OCI-M1 (cell line): ENCODE measurements at regions not wholly inside any gene's neighbourhood (a gene's known extent, or its start where the extent isn't known, plus 50 kb on each side); places are given as distances from the start of the nearest gene placed in this dataset.

ENCODE experiments used
- DNase-seq: peaks from one replicate; lab custom pipeline; 2025; lab: John Stamatoyannopoulos, UW

GRCh38 chr5:108649106-108649505 is 98.6 kb upstream of the FER start:
- no peak for DNase-seq

- peak; percentile 85 for DNase-seq
Observed at GRCh38 chr5:108642170-108642906, 105.4 kb upstream of the FER start.

GRCh38 chr5:108641596-108641995 is 106.1 kb upstream of the FER start:
- no peak for DNase-seq

GRCh38 chr5:108639366-108639765 is 108.3 kb upstream of the FER start:
- no peak for DNase-seq

GRCh38 chr5:108638021-108638420 is 109.7 kb upstream of the FER start:
- no peak for DNase-seq

- DNase-seq: no peak
Observed at GRCh38 chr5:108637134-108637533, 110.6 kb upstream of the FER start.

GRCh38 chr5:108636135-108636853 is 111.4 kb upstream of the FER start:
- no peak for DNase-seq

- DNase-seq: no peak
Observed at GRCh38 chr5:108634617-108635288, 112.9 kb upstream of the FER start.

GRCh38 chr5:108634010-108634616 is 113.6 kb upstream of the FER start:
- no peak for DNase-seq

- no peak for DNase-seq
Observed at GRCh38 chr5:108629779-108630528, 117.7 kb upstream of the FER start.

- no peak for DNase-seq
Observed at GRCh38 chr5:108625654-108626053, 122.0 kb upstream of the FER start.

- no peak for DNase-seq
Observed at GRCh38 chr5:108623826-108624225, 123.9 kb upstream of the FER start.

GRCh38 chr5:108620516-108620915 is 127.2 kb upstream of the FER start:
- DNase-seq: peak; percentile 9

- DNase-seq: peak; percentile 95
Observed at GRCh38 chr5:108619815-108620214, 127.9 kb upstream of the FER start.

GRCh38 chr5:108617467-108618435 is 129.9 kb upstream of the FER start:
- peak; percentile 4 for DNase-seq

GRCh38 chr5:108615216-108615615 is 132.5 kb upstream of the FER start:
- no peak for DNase-seq

- no peak for DNase-seq
Observed at GRCh38 chr5:108607421-108607820, 140.3 kb upstream of the FER start.

- DNase-seq: no peak
Observed at GRCh38 chr5:108606185-108606584, 141.5 kb upstream of the FER start.

- no peak for DNase-seq
Observed at GRCh38 chr5:108602830-108603229, 144.9 kb upstream of the FER start.

GRCh38 chr5:108590799-108591198 is 156.9 kb upstream of the FER start:
- DNase-seq: no peak

- DNase-seq: no peak
Observed at GRCh38 chr5:108588323-108588722, 159.4 kb upstream of the FER start.
